GM12878 (cell line): ENCODE measurements at regions not wholly inside any gene's neighbourhood (a gene's known extent, or its start where the extent isn't known, plus 50 kb on each side); places are given as distances from the start of the nearest gene placed in this dataset.
"Not testable (repeated sequence)": the region's sequence is repeated elsewhere in the genome, so short reads cannot be mapped to it uniquely, and the experiment has no call there.

ENCODE experiments used
- ATAC-seq: fragments of 200-7000 bp; cut with Tn5 transposase; 3 replicates; pipeline ENCODE4 v1.9.1; 2020; ENCODE audit warnings: mild to moderate bottlenecking, moderate library complexity
- BruUV-seq: library from RNA; stranded (reverse); fragments of 400-500 nt; replicated peaks from 2 replicates; lab custom pipeline; 2021; lab: Mats Ljungman, UMichigan
- CTCF ChIA-PET: fragments of 300-600 bp; sonication (Branson Sonifier 250); formaldehyde crosslinking; extraction: SDS; loops from one replicate; lab custom pipeline; 2021; ENCODE audit warnings: inconsistent platforms; lab: Yijun Ruan, JAX
- POLR2A ChIA-PET: fragments of 350-600 bp; formaldehyde crosslinking; extraction: SDS; loops from one replicate; lab custom pipeline; 2021; ENCODE audit warnings: inconsistent platforms; lab: Charles Lee
- RAD21 ChIA-PET: fragments of 300-600 bp; sonication (Branson Sonifier 250); formaldehyde crosslinking; loops from one replicate; lab custom pipeline; 2023; ENCODE audit warnings: antibody characterized with exemption; ENCODE audit not compliant: unreplicated experiment; lab: Charles Lee
- SMC1A ChIA-PET: fragments of 300-600 bp; sonication (Branson Sonifier 250); formaldehyde crosslinking; loops from one replicate; lab custom pipeline; 2023; ENCODE audit not compliant: unreplicated experiment, uncharacterized antibody; lab: Charles Lee
- DNase-seq: peaks from one replicate; pipeline ENCODE4 v3.0.0-alpha.2; 2011; ENCODE audit warnings: low read depth, low spot score
- FAIRE-seq: peaks from 3 replicates; lab custom pipeline; 2011; peaks lifted over from hg19 to GRCh38; lab: Jason Lieb, UNC
- H2AFZ ChIP-seq: 2 replicates; pipeline ENCODE4 v1.6.0; 2011; ENCODE audit warnings: low read depth, low read length, control low read depth; ENCODE audit not compliant: control insufficient read depth
- H3K27ac ChIP-seq: 2 replicates; pipeline ENCODE4 v1.5.1; 2011; ENCODE audit warnings: control low read depth; ENCODE audit not compliant: control insufficient read depth, insufficient read depth
- H3K27me3 ChIP-seq, 2 experiments: replicated peaks in 1 of 2; 2 replicates each; pipeline versions ENCODE4 v1.6.0 to v1.6.1; 2011; ENCODE audit warnings: low read length in 1 of 2; ENCODE audit not compliant: control insufficient read depth in 2 of 2, insufficient read depth in 2 of 2
- H3K36me3 ChIP-seq, 2 experiments: 2 replicates each; pipeline ENCODE4 v1.5.1; 2011; ENCODE audit warnings: low read length in 1 of 2; ENCODE audit not compliant: control insufficient read depth in 2 of 2, insufficient read depth in 2 of 2
- H3K4me1 ChIP-seq: 2 replicates; pipeline ENCODE4 v1.6.1; 2011; ENCODE audit warnings: mild to moderate bottlenecking, low read length, moderate library complexity, mixed read lengths; ENCODE audit not compliant: control insufficient read depth, insufficient read depth
- H3K4me2 ChIP-seq: 2 replicates; pipeline ENCODE4 v1.6.0; 2011; ENCODE audit warnings: control low read depth; ENCODE audit not compliant: control insufficient read depth, insufficient read depth
- H3K4me3 ChIP-seq: fragments of 200-600 bp; sonication (generic); 2 replicates; pipeline ENCODE4 v1.5.1; 2016
- H3K79me2 ChIP-seq: 2 replicates; pipeline ENCODE4 v1.6.0; 2011; ENCODE audit warnings: low read length; ENCODE audit not compliant: control insufficient read depth, insufficient read depth
- H3K9ac ChIP-seq: 2 replicates; pipeline ENCODE4 v1.8.0; 2011; ENCODE audit warnings: low read length, control low read depth, mixed read lengths; ENCODE audit not compliant: control insufficient read depth, insufficient read depth
- H3K9me3 ChIP-seq: replicated peaks from 3 replicates; pipeline ENCODE4 v1.5.1; 2011; ENCODE audit warnings: mild to moderate bottlenecking, low read length; ENCODE audit not compliant: control insufficient read depth, insufficient read depth
- H4K20me1 ChIP-seq: 2 replicates; pipeline ENCODE4 v1.6.0; 2011; ENCODE audit not compliant: control insufficient read depth, insufficient read depth
- WGBS: methylation state at CpG from one replicate; pipeline ENCODE4 v1.1.6; 2016; ENCODE audit warnings: low lambda C conversion rate; ENCODE audit not compliant: insufficient replicate concordance, insufficient coverage; ENCODE audit errors: missing lambda C conversion rate; 5-methylcytosine and 5-hydroxymethylcytosine counted together
- in situ Hi-C: fragments of 300-500 bp; cut with MboI; formaldehyde crosslinking; loops from 9 replicates; pipeline ENCODE4 v1.14.3; 2018; ENCODE audit warnings: mixed read lengths
- intact Hi-C: fragments of 100-400 bp; cut with micrococcal nuclease; formaldehyde crosslinking; loops from one replicate; pipeline ENCODE4 v1.14.2; 2022; ENCODE audit not compliant: unreplicated experiment

DNA sequence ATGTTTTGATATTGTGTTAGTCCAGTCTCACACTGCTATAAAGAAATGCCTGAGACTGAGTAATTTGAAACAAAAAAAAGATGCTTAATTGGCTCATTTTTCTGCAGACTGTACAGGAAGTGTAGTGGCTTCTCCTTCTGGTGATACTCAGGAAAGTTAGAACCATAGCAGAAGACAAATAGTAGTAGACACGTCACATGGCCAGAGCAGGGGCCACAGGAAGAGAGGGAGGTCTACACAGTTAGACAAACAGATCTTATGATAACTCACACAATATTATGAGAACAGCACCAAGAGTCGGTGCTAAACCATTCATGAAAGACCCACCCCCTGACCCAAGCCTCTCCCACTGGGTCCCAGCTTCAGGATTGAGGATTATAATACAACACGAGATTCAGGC lies 181.5 kb upstream of the TP53TG3D start:
- H3K9ac ChIP-seq, H4K20me1 ChIP-seq, H3K4me2 ChIP-seq, intact Hi-C loops, ATAC-seq, CTCF ChIA-PET, SMC1A ChIA-PET, H3K4me1 ChIP-seq, FAIRE-seq, H3K4me3 ChIP-seq, H3K27me3 ChIP-seq, RAD21 ChIA-PET, BruUV-seq, H3K9me3 ChIP-seq, DNase-seq, POLR2A ChIA-PET, H3K27ac ChIP-seq, H3K79me2 ChIP-seq, in situ Hi-C loops, H2AFZ ChIP-seq, H3K36me3 ChIP-seq: not testable (repeated sequence)
- WGBS: no CpG with 5 or more reads among the region's 3 CpGs

DNA sequence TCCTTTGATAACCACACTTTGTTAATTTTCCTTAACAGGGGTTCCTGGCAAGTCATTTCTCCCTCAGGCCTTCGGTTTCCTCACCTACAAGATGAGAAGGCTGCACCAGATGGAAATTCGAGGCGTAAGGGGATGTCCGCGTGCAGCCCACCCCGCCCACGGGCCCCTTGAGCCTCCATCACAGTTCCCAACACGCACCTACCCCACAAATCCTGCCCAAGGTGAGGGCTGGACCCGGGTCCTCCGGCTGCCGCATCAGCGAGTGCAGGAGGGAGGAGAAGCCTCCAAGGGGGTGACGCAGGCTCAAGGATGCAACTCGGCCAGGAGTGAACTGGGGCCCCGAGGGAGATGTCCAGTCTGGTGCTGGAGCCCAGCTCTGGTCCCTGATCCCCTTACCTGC lies 169.2 kb upstream of the TP53TG3D start:
- FAIRE-seq, ATAC-seq, POLR2A ChIA-PET, H3K27ac ChIP-seq, H3K4me1 ChIP-seq, H4K20me1 ChIP-seq, in situ Hi-C loops, H3K27me3 ChIP-seq, RAD21 ChIA-PET, CTCF ChIA-PET, BruUV-seq, H2AFZ ChIP-seq, DNase-seq, H3K9ac ChIP-seq, H3K4me3 ChIP-seq, H3K79me2 ChIP-seq, SMC1A ChIA-PET, H3K9me3 ChIP-seq, intact Hi-C loops, H3K36me3 ChIP-seq, H3K4me2 ChIP-seq: not testable (repeated sequence)
- 36% methylated on average over 11 of the region's 15 CpGs for WGBS

DNA sequence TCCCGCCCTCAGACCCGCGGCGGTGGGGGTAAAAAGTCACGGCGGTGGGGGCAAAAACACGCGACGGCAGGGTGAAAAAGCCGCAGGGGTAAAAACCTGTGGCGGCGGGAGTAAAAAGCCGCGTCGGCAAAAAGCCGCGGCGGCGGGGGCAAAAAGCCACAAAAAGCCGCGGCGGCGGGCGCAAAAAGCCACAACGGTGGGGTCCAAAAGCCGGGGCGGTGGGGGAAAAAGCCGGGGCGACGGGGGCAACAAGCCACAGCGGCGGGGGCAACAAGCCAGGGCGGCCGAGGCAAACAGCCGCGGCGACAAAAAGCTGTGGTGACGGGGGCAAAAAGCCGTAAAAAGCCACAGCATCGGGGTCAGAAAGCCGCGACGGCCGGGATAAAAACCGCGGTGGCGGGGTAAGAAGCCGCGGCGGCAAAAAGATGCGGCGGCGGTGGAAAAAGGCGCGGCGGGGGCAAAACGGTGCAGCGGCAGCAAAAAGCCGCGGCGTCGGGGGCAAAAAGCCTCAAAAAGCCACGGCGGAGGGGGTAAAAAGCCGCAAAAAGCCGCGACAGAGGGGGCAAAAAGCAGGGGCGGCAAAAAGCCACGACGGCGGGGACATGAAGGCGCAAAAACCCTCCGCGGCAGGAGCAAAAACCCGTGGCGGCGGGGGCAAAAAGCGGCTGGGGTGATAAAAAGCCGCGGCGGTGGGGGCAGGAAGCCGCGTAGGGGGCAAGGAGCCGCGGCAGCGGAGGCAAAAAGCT lies 168.3 kb upstream of the TP53TG3D start:
- H3K36me3 ChIP-seq, H3K27me3 ChIP-seq, RAD21 ChIA-PET, H4K20me1 ChIP-seq, H3K4me2 ChIP-seq, H3K9me3 ChIP-seq, H3K4me1 ChIP-seq, FAIRE-seq, H3K9ac ChIP-seq, CTCF ChIA-PET, BruUV-seq, ATAC-seq, H3K79me2 ChIP-seq, POLR2A ChIA-PET, SMC1A ChIA-PET, H3K27ac ChIP-seq, DNase-seq, in situ Hi-C loops, H2AFZ ChIP-seq, intact Hi-C loops, H3K4me3 ChIP-seq: not testable (repeated sequence)
- WGBS: 66% methylated on average over 11 of the region's 86 CpGs

DNA sequence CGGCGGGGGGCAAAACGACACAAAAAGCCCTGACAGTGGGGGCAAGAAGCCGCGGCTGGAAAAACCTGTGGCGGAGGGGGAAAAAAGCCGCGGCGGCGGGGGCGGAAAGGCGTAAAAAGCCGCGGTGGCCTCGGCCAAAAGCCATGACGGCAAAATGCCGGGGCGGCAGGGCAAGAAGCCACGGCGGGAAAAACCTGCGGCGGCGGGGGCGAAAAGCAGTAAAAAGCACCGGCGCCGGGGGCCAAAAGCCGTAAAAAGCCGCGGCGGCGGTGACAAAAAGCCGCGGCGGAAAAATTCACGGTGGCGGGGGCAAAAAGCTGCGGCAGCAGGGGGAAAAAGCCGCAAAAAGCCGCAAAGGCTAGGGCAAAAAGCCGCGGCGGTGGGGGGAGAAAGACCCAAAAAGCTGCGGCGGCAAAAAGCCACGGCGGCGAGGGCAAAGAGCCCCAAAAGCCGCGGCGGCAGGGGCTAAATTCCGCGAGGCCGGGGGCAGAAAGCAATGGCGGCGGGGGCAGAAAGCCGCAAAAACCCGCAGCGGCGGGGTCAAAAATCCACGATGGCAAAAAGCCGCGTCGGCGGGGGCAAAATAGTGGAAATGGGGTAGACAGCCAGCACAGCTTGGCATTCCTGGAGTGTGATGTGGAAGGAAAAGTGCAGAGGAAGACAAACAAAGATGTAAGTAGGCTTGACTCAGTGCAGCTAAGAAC lies 167.5 kb upstream of the TP53TG3D start:
- POLR2A ChIA-PET, intact Hi-C loops, H3K9me3 ChIP-seq, H3K4me3 ChIP-seq, BruUV-seq, ATAC-seq, H3K4me1 ChIP-seq, in situ Hi-C loops, H3K36me3 ChIP-seq, H3K4me2 ChIP-seq, CTCF ChIA-PET, FAIRE-seq, SMC1A ChIA-PET, DNase-seq, H3K9ac ChIP-seq, H4K20me1 ChIP-seq, H3K79me2 ChIP-seq, H3K27me3 ChIP-seq, H3K27ac ChIP-seq, RAD21 ChIA-PET, H2AFZ ChIP-seq: not testable (repeated sequence)
- WGBS: 40% methylated on average over 38 of the region's 65 CpGs
